K562 (cell line): ENCODE measurements at regions not wholly inside any gene's neighbourhood (a gene's known extent, or its start where the extent isn't known, plus 50 kb on each side); places are given as distances from the start of the nearest gene placed in this dataset.
"Not testable (repeated sequence)": the region's sequence is repeated elsewhere in the genome, so short reads cannot be mapped to it uniquely, and the experiment has no call there.

Experiments
- ATAC-seq: fragments of 200-7000 bp; cut with Tn5 transposase; 3 replicates; pipeline ENCODE4 v1.9.1; 2020; ENCODE audit warnings: moderate library complexity
- BruUV-seq: library from RNA; stranded (reverse); fragments of 400-500 nt; replicated peaks from 2 replicates; lab custom pipeline; 2021; lab: Mats Ljungman, UMichigan
- CTCF ChIA-PET: fragments of 300-600 bp; formaldehyde crosslinking; extraction: SDS; loops from one replicate; lab custom pipeline; 2021; ENCODE audit warnings: low intra/inter-chr PET ratio; lab: Yijun Ruan, JAX
- POLR2A ChIA-PET: fragments of 300-600, 350-650 bp; sonication (Branson Sonifier 250); formaldehyde crosslinking; extraction: SDS; loops from one replicate; lab custom pipeline; 2021; ENCODE audit warnings: antibody characterized with exemption, inconsistent platforms; lab: Yijun Ruan, JAX
- DNase-seq, 4 experiments: peaks; one replicate each; pipeline versions ENCODE4 v3.0.0 to v3.0.0-alpha.2; 2011 to 2018; ENCODE audit warnings: low spot score in 3 of 4, mixed read lengths in 3 of 4; ENCODE audit errors: extremely low read depth in 1 of 4
- FAIRE-seq: peaks from 2 replicates; lab custom pipeline; 2011; peaks lifted over from hg19 to GRCh38; lab: Jason Lieb, UNC
- H2AFZ ChIP-seq: 2 replicates; pipeline ENCODE4 v1.6.0; 2011; ENCODE audit warnings: low read depth, low read length, control low read depth, inconsistent platforms
- H3K27ac ChIP-seq: fragments of 200-600 bp; 3 replicates; pipeline ENCODE4 v1.8.0; 2011; ENCODE audit warnings: low read depth, mild to moderate bottlenecking, control low read depth, inconsistent platforms, low read length, moderate library complexity, mixed read lengths; ENCODE audit errors: extremely low read depth
- H3K27me3 ChIP-seq, 2 experiments: fragments of 300-600 bp in 1 of 2; 2 replicates in 1 of 2; 3 replicates in 1 of 2; pipeline versions ENCODE4 v1.6.0 to v1.8.0; 2011; ENCODE audit warnings: inconsistent platforms in 2 of 2, low read length in 2 of 2, mild to moderate bottlenecking in 1 of 2, mixed read lengths in 1 of 2, moderate library complexity in 1 of 2; ENCODE audit not compliant: control insufficient read depth in 2 of 2, insufficient read depth in 2 of 2
- H3K36me3 ChIP-seq: fragments of 300-600 bp; 3 replicates; pipeline ENCODE4 v1.8.0; 2011; ENCODE audit warnings: mild to moderate bottlenecking, low read length, inconsistent platforms; ENCODE audit not compliant: control insufficient read depth, insufficient read depth
- H3K4me1 ChIP-seq, 2 experiments: fragments of 200-600 bp in 1 of 2; replicated peaks in 1 of 2; 2 replicates in 1 of 2; 3 replicates in 1 of 2; pipeline versions ENCODE4 v1.5.1 to v1.8.0; 2011; ENCODE audit warnings: inconsistent platforms in 2 of 2, low read length in 2 of 2, mild to moderate bottlenecking in 1 of 2, mixed read lengths in 1 of 2, moderate library complexity in 1 of 2; ENCODE audit not compliant: control insufficient read depth in 2 of 2, insufficient read depth in 2 of 2
- H3K4me2 ChIP-seq: 2 replicates; pipeline ENCODE4 v1.6.1; 2011; ENCODE audit warnings: low read length, control low read depth, inconsistent platforms, mixed read lengths; ENCODE audit not compliant: insufficient read depth
- H3K4me3 ChIP-seq: fragments of 200-600 bp; sonication (generic), shearing (Covaris generic); 2 replicates; pipeline ENCODE4 v1.5.1; 2016; ENCODE audit warnings: control low read depth, inconsistent platforms
- H3K79me2 ChIP-seq: fragments of 200-600 bp; 3 replicates; pipeline ENCODE4 v1.8.0; 2011; ENCODE audit warnings: low read length, inconsistent platforms; ENCODE audit not compliant: control insufficient read depth, insufficient read depth
- H3K9ac ChIP-seq, 2 experiments: 2 replicates each; pipeline versions ENCODE4 v1.6.0 to v1.6.1; 2011; ENCODE audit warnings: low read depth in 2 of 2, low read length in 2 of 2, control low read depth in 1 of 2, inconsistent platforms in 1 of 2, mild to moderate bottlenecking in 1 of 2, mixed read lengths in 1 of 2; ENCODE audit not compliant: insufficient read depth in 1 of 2
- H3K9me1 ChIP-seq: one replicate; pipeline ENCODE4 v1.6.0; 2011; ENCODE audit warnings: inconsistent platforms, mild to moderate bottlenecking, low read length, moderate library complexity; ENCODE audit not compliant: control insufficient read depth, insufficient read depth
- H3K9me3 ChIP-seq: replicated peaks from 2 replicates; pipeline ENCODE4 v1.5.1; 2011; ENCODE audit warnings: low read depth, low read length, inconsistent platforms; ENCODE audit not compliant: control insufficient read depth, insufficient read depth
- H4K20me1 ChIP-seq: replicated peaks from 2 replicates; pipeline ENCODE4 v1.6.1; 2011; ENCODE audit warnings: low read length, inconsistent platforms, mixed read lengths; ENCODE audit not compliant: control insufficient read depth, insufficient read depth
- CHCHD3 ChIP-seq: fragments of 250-450 bp; sonication (Bioruptor Pico); IDR thresholded peaks from 2 replicates; pipeline ENCODE4 v2.1.2; 2022; ENCODE audit warnings: mild to moderate bottlenecking
- KDM5B ChIP-seq: fragments of 200-600 bp; sonication (generic); IDR thresholded peaks from 2 replicates; pipeline ENCODE4 v1.6.1; 2012; ENCODE audit warnings: low read depth, mild to moderate bottlenecking, moderate library complexity, low read length, control low read depth, inconsistent platforms; ENCODE audit not compliant: insufficient replicate concordance
- MAZ ChIP-seq, 2 experiments: fragments of 450-650 bp in 1 of 2; sonication (generic) in 1 of 2; formaldehyde crosslinking; IDR thresholded peaks in 1 of 2; conservative IDR thresholded peaks in 1 of 2; 2 replicates each; pipeline versions ENCODE4 v1.4.0 to v1.5.0; 2020; ENCODE audit warnings: mild to moderate bottlenecking in 1 of 2, missing genetic modification reagents in 1 of 2
- SNRNP70 ChIP-seq: fragments of 200-400 bp; formaldehyde crosslinking; optimal IDR thresholded peaks from 2 replicates; pipeline ENCODE3; 2017; ENCODE audit warnings: low read depth, low read length
- SRSF3 ChIP-seq: fragments of 200-400 bp; formaldehyde crosslinking; IDR thresholded peaks from 2 replicates; pipeline ENCODE4 v1.6.1; 2016; ENCODE audit warnings: mild to moderate bottlenecking, low read length, moderate library complexity; ENCODE audit not compliant: insufficient read depth
- ZBTB43 ChIP-seq: sonication (generic); formaldehyde crosslinking; IDR thresholded peaks from 2 replicates; pipeline ENCODE4 v1.8.0; 2023; ENCODE audit warnings: mild to moderate bottlenecking, missing genetic modification reagents
- ZNF717 ChIP-seq: fragments of 250-450 bp; sonication (Bioruptor Pico); IDR thresholded peaks from 2 replicates; pipeline ENCODE4 v1.5.0; 2021
- WGBS: fragments of 100-300 bp; shearing (Covaris generic); methylation state at CpG from one replicate; pipeline ENCODE4 v1.1.6; 2016; ENCODE audit warnings: low coverage, mixed read lengths; ENCODE audit not compliant: insufficient coverage; ENCODE audit errors: missing lambda C conversion rate; 5-methylcytosine and 5-hydroxymethylcytosine counted together
- in situ Hi-C: fragments of 300-500 bp; cut with MboI; formaldehyde crosslinking; loops from 4 replicates; pipeline ENCODE4 v1.15.0; 2018; ENCODE audit warnings: inconsistent platforms, mixed read lengths
- intact Hi-C: fragments of 100-400 bp; cut with micrococcal nuclease; formaldehyde crosslinking; loops from 2 replicates; pipeline ENCODE4 v1.14.2; 2022

- H4K20me1 ChIP-seq, result no peaks in the 10 kb centered on the region
- no TSS peak for BruUV-seq
- H3K9me3 ChIP-seq, result no peaks in the 10 kb centered on the region
- CTCF ChIA-PET, result no interaction called here
- H3K4me2 ChIP-seq, result no peak overlapping the region
- DNase-seq, result no peak
- TF ChIP-seq SRSF3, result no peak
- no peak for TF ChIP-seq CHCHD3 (CRISPR knock-in tag)
- no peak for TF ChIP-seq ZBTB43 (CRISPR knock-in tag)
- TF ChIP-seq MAZ (CRISPR knock-in tag; conservative IDR thresholded peaks at IDR 0.05 in 1 of 2, IDR thresholded peaks at IDR 0.05 in 1 of 2), result no peak
- TF ChIP-seq SNRNP70, result no peak
- TF ChIP-seq KDM5B, result no peak
- no peak for TF ChIP-seq ZNF717 (CRISPR knock-in tag)
- POLR2A ChIA-PET, result interaction anchor here (0.6 kb wide), 1 partner anchor 299 kb away, joined by 4 read pairs; no protein-coding TSS in a partner anchor
- no peaks in the 10 kb centered on the region for H3K9me1 ChIP-seq
- no peak overlapping the region for H3K4me3 ChIP-seq
- H3K4me1 ChIP-seq, result no peaks in the 10 kb centered on the region
- H2AFZ ChIP-seq, result no peak overlapping the region
- no peak for FAIRE-seq
- intact Hi-C loops (no loop called here), in situ Hi-C loops (no loop called here)
- ATAC-seq, result no peak
- no peaks in the 10 kb centered on the region for H3K36me3 ChIP-seq
- H3K27me3 ChIP-seq, result no peaks in the 10 kb centered on the region
- no peak overlapping the region for H3K27ac ChIP-seq
- H3K79me2 ChIP-seq, result no peaks in the 10 kb centered on the region
- H3K9ac ChIP-seq, result no peak overlapping the region
- 2% methylated on average over 7 of the region's 7 CpGs for WGBS
These were observed 263.2 kb downstream of the IRS1 start for GRCh38 chr2:226536410-226536809.

GRCh38 chr2:226532976-226533375, 266.6 kb downstream of the IRS1 start:
- H3K4me1 ChIP-seq, H3K27ac ChIP-seq, in situ Hi-C loops, H3K4me2 ChIP-seq, H3K27me3 ChIP-seq, intact Hi-C loops, H3K9me3 ChIP-seq, H3K4me3 ChIP-seq, H3K79me2 ChIP-seq, CTCF ChIA-PET, FAIRE-seq, DNase-seq, POLR2A ChIA-PET, H3K9ac ChIP-seq, H3K9me1 ChIP-seq, H2AFZ ChIP-seq, H3K36me3 ChIP-seq, ATAC-seq, H4K20me1 ChIP-seq, BruUV-seq: not testable (repeated sequence)
- 0% methylated on average over 4 of the region's 4 CpGs for WGBS
